UCSD-AML1 (cell line): ENCODE measurements at regions not wholly inside any gene's neighbourhood (a gene's known extent, or its start where the extent isn't known, plus 50 kb on each side); places are given as distances from the start of the nearest gene placed in this dataset.

Experiments
- DNase-seq: peaks from one replicate; lab custom pipeline; 2025; ENCODE audit not compliant: unreplicated experiment; lab: John Stamatoyannopoulos, UW

GRCh38 chr6:6376845-6377244 is 56.4 kb upstream of the F13A1 start:
- no peak for DNase-seq

- DNase-seq = no peak
Measured at GRCh38 chr6:6377621-6378020, 57.2 kb upstream of the F13A1 start.

DNA sequence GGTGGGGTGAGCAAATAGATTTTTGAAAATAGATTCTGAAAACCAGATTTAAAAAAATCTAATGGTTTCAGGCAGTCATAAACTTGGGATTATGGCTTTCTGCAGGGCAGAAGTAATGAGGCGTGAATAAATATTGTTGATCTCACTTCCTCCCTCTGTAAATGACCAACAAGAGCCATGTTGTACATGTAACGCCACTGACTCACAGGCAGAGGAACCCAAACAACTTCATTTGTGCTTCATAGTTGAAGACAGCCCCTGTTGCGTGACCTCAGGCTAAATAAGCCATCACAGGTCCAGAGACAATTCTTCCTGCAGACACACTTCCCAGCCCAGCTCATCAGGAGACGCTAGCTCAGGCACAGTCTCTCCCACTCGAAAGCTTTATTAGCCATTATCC is 59.1 kb upstream of the F13A1 start:
- DNase-seq = no peak

GRCh38 chr6:6384520-6384919 is 64.1 kb upstream of the F13A1 start:
- DNase-seq = no peak

DNA sequence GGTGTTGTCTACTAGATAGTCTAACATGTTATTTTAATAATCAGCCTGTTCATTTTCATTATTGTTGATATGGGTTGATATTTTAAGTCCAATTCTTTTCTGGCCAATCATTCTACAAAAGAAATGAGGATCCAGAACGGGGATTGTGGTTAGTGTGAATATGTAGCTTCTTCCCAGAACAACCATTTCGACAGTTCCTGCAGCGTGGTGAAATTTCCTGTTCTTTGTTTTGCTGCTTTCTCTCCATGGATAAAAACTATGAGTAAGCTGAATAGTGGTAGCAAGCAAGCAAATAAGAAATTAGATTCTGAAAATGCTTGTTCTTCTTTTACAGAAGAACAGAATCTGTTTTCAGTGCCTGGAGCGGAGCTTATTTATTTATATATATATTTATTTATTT is 65.5 kb upstream of the F13A1 start:
- DNase-seq = no peak

- DNase-seq = no peak
Measured at GRCh38 chr6:6390849-6391602, 70.6 kb upstream of the F13A1 start.

- DNase-seq = no peak
Measured at GRCh38 chr6:6392214-6393068, 72.0 kb upstream of the F13A1 start.

DNA sequence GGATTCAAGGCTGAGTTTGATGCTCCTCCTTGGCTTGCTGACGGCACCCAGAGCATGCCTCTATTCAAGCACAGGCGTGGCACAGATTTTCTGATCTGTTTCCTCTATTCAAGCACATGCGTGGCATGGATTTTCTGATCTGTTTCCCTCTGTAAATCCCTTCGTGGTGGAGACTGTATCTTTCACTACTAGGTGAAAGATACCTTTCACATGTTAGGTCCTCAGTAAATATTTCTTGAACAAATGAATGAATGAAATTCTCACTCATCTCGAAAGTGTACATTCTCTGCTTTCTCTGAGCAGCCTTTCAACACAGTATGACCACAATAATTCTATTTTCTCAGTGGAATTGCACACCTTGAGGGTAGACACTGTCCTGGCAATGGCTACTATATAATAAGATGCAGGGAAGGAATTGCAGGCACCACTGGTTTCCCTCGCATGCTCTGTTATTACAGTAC is 72.6 kb upstream of the F13A1 start:
- DNase-seq = no peak

DNA sequence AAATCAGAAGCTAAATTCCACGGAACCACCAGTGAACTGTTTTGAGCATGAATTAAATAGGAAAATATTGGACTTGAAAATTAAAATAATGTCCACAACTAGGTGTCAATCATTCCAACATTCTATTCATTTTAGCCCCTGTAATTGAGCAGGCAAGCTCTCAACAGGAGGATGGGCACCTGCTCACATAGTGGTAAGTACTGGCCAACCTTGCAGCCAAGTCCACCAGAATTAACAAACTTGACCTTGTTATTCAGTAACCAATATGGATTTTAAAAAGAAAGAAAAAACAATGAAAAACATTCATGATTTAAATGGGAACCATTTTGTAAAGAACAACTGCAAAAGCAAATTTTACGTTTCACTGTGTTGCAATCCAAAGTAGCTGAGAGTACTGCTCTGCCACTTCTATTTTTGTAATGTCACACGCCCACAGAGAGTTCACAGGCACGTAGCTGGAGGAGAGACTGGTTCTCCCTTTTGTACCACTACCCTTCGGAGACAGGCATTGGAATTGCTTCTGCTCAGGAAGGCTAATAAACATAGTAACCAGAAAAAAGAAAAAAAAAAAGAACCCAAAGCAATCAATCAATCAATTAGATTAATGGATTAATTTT is 75.2 kb upstream of the F13A1 start:
- no peak for DNase-seq

DNA sequence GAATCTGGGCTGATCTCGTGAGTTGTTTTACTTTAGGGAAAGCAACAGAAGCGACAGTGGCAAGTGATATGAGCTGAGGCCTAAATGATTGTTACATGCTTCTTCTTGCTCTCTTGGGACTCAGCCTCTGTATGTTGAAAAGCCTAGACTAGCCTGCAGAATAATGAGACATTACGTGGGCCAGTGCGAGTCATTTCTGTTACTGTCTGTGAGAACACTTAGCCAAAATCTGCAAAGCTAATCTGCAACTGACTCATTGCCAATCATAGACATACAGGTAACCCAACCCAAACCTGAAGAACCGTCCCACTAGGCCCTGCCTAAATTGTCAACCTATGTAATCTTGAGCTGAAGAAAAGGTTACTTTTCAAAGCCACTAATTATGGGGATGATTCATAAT is 77.4 kb upstream of the F13A1 start:
- no peak for DNase-seq

- DNase-seq = no peak
Measured at GRCh38 chr6:6399568-6399967, 79.1 kb upstream of the F13A1 start.

GRCh38 chr6:6401401-6401800 is 80.9 kb upstream of the F13A1 start:
- DNase-seq = no peak

- no peak for DNase-seq
Measured at GRCh38 chr6:6402006-6402405, 81.5 kb upstream of the F13A1 start.

GRCh38 chr6:6402591-6402990 is 82.1 kb upstream of the F13A1 start:
- no peak for DNase-seq

- DNase-seq = no peak
Measured at GRCh38 chr6:6405031-6405430, 84.6 kb upstream of the F13A1 start.

DNA sequence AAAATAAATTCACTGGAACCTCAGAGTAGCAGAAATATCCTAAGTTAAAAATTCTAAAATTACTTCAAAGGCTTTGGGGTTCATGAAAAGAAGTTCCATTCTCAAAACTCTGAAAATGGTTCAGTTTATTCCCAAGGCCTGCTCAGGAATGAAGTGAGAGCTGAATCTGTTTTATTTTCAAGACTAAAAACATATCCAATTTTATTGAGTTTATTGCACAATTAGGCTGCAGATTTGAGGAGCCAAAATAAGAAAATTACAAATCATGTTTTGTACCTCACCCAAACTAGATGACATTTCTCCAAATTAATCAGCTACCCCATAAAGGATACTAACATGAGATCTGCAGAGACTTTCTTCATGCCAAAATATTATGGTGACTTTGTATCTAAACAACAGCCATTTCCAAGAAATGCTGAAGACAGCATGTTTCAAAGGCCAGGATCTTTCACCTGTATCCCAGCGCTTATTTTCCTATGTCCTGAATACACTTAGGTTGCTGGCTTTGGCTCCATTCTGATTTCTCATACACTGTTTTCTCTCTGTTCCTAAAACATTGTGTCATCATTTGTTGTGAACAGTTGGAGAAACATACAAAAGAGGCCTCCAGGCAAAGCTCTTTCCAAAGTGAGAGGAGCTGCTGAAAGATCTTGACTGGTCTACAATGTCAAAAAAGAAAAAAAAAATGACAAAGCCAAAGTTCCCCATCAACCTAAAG is 85.7 kb upstream of the F13A1 start:
- DNase-seq = no peak

- no peak for DNase-seq
Measured at GRCh38 chr6:6406715-6407070, 86.2 kb upstream of the F13A1 start.

DNA sequence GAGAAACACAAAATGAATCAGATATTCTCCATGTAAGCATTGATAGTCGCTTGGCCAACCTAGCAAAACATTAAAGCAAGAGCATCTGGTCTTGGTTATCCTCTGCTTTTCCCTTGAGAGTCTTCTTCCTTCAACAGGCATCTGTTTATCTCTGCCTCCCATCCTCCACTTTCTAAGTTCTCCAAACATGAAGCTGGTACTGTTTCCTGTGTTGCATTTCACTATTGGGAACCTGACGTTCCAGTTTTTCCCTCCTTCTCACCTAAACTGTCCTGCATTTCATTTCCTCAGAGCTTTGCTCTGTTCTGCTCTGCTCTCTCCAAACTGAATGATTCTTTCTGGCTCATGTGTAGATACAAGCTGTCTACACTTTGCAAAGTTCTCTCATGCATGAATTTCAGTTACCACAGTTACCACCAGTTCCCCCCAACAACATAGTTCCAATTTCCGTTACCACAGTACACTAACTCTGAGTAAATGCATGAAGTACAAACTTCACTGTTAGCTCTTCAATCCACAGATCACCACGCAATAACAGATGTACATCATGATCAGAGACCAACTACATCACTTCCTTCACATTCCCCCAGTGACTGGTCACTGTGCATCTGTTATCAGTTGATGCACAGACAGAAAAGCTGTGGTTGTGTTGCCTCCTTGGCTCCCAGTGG is 86.7 kb upstream of the F13A1 start:
- no peak for DNase-seq

DNA sequence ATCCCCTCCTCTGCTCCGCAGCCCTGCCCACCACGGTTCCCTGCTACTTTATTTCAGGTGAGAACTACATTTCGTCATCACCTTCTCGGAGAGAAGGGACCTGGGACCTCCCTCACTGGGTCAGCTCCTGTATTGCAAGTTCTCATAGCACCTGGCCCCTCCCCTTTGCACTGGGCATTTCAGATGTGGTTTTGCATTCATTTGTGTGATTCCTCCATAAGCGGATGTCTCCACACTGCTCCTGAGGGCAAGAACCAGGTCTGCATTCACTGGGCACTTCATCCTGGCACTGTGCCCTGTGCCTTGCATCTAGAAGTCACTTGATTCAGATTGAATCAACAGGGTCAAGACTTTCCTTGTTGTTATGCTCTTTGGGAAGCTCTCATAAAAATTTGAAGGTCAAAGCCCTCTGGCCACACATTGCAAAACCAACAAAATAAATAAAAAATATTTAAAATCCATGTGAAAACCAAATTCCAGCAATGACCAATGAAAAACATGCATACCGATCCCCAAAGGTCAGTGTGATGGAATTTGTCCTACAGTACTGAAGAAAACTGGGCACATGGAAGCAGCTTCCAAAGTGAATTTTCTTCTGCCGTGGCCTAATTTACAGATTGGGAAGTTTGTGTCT is 89.1 kb upstream of the F13A1 start:
- DNase-seq = no peak

- DNase-seq = no peak
Measured at GRCh38 chr6:6411115-6411514, 90.7 kb upstream of the F13A1 start.
